ENCODE measurements at regions not wholly inside any gene's neighbourhood (a gene's known extent, or its start where the extent isn't known, plus 50 kb on each side); places are given as distances from the start of the nearest gene placed in this dataset.
A peak's percentile ranks its signal among the peaks of the same experiment; 100 is the strongest.
"Not testable (repeated sequence)": the region's sequence is repeated elsewhere in the genome, so short reads cannot be mapped to it uniquely, and the experiment has no call there.

DNA sequence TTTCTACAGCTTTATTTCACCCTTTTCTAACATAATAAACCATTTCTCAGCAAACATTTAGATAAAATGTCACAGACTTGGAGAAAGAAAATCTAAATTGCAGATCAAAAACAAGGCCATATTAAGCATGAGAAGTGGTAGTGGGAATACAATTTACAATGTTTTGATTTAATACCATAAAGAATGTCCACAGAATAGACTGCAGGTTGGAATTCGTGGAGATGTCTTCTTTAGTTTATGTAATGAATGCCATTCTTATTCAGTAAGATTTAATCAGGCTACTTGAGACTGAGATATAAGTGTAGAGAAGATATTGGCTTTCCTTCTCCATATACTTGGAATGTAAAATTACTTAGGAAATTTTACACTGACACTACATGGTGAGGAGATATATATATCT is 91.9 kb upstream of the ZFP42 start:
- DNase-seq (ENCODE audit: low read depth), result no peak

DNA sequence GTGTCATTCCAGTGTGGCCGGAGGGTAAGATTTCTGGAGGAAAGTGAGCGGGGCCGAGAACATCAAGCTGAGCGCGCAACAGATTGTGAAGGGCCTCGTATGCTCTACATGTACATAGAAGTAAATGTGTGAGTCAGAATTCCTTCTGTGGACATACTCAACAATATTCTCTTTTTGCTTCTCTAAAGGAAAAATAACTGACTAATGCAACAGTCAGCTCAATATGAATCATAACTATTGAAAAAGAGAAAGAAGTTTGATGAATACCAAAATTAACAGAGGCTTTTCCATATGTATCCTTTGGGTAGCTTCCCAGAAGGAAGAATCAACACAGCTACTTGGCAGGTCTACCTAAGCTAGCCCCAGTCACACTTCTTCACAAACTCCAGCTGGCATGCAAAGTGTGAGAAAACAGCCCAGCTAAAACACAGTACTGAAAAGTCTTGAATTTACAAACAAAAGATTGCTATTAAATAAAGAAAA is 87.5 kb upstream of the ZFP42 start:
- DNase-seq (ENCODE audit: low read depth), result peak; percentile 34

DNA sequence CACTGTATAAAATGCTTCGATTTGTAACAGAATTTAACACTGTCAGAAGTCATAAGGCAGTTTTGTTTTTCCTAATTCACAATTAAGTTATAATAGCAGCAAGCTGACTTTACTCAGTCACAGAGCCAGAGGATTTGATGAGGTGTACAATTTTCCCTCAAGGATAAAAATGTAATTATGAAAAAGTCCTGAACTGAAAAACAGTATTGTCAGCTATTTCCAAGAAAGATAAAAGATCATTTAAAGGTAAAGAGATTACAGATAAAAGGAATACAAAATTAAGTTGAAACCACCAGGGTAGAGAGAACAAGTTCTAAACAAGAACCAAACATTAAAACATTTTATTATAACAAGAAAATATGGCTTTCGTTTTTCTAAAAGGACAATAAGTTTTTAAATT is 86.8 kb upstream of the ZFP42 start:
- no peak for DNase-seq (ENCODE audit: low read depth)

DNA sequence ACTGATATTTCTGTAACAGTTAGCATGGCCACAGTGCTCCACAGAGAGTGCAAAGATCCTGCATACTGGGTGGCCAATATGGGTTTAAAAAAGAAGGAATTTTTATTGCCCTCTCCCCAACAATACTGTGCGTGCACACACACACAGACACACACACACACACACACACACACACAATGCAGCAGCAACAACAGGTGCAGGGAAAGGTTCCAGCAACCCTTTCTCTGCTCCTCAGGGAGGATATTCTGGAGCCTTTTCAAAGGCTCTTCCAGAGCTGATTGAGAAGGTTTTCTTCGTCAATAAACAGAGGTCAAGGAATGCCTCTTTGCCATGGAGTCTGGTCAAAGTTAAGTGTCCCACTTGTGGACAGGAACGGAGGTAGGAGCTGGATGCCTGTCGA is 84.8 kb upstream of the ZFP42 start:
- no peak for DNase-seq (ENCODE audit: low read depth)

DNA sequence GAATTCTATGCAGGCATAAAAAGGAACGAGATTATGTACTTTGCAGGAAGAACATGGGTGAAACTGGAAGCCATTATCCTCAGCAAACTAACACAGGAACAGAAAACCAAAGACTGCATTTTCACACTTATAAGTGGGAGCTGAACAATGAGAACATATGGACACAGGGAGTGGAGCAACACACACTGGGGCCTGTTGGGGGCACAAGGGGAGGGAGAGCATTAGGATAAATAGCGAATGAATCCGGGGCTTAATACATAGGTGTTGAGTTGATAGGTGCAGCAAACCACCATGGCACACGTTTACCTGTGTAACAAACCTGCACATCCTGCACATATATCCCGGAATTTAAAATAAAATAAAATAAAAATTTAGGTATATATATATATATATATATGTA is 80.2 kb upstream of the ZFP42 start:
- not testable (repeated sequence) for DNase-seq (ENCODE audit: low read depth)

DNA sequence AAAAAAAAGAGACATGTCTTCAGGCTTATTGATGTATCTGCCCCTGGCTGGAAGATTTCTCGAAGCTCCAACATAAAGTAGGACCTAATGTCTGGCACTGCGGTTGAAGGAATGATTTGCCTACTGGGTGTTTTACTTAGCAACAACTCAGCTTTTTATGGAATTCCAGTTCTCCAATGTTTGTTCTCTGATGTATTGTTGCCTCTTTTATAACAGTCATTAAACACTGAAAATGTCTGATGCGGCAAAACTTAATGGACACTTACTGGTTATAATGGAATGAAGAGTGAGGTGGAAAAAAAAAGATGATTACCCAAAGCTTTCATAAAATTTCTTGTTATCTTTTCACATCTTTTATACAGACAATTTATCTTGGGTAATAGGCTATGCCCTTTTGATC is 75.6 kb upstream of the ZFP42 start:
- DNase-seq (ENCODE audit: low read depth), result no peak

DNA sequence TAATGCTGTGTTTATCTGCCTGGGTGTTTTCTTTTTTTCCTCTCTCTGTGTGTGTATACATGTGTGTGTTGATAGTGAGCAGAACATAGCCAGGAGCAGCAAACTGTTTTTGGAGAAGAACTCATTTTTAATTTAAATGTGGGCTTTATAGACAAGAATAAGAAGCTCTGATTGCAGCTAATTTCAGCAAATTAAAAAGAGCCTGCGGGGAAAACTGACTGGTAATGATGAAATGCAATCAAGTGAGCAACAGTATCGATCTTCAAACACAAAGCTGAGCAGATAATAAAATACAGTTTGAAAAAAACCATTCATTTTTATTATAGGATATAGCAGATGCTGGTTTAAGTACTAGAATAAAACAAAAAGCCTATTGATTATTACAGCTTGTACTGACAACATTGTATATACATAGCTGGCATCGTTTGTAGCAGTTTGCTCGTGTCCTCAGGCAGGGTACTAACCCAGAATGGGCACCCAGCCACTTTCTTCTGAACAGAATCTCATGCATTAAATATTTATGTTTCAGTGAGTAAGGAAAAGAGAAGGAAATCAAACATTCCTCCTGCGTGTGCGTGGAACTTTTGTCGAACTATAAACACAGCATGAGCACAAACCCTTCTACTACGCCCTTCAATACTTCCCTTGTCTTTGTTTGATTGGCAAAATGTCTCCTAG is 73.5 kb upstream of the ZFP42 start:
- DNase-seq (ENCODE audit: low read depth), result peak; percentile 24

DNA sequence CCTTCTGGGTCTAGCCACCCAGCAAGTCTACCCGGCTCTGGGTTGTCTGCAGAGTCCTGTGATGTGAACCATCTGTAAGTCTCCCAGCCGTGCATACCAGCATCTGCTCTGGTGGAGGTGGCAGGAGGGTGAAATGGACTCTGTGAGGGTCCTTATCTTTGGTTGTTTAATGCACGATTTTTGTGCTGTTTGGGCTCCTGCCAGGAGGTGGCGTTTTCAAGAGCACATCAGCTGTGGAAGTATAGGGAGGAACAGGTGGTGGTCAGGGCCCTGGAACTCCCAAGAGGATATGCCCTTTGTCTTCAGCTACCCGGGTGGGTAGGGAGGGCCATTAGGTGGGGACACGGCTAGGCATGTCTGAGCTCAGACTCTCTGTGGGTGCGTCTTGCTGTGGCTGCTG is 66.5 kb upstream of the ZFP42 start:
- no peak for DNase-seq (ENCODE audit: low read depth)

DNA sequence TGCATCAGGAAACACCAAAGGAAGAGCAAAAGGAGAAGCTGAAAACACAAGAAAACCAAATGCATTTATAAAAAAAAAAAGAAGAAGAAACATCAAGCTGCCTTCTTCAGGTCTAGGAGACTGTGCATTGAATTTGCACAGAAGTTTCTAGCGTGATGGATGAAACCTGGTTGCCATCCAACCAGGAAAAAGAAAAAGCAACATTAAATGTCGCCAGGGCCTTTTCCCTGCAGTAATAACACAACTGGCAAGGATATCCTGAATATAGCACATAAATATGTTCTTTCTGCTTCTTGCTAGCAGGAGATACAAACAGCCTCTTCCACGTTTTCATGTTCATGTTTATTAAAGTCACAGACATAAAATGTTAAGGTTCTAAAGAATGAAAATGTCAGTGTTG is 60.8 kb upstream of the ZFP42 start:
- DNase-seq (ENCODE audit: low read depth), result no peak

DNA sequence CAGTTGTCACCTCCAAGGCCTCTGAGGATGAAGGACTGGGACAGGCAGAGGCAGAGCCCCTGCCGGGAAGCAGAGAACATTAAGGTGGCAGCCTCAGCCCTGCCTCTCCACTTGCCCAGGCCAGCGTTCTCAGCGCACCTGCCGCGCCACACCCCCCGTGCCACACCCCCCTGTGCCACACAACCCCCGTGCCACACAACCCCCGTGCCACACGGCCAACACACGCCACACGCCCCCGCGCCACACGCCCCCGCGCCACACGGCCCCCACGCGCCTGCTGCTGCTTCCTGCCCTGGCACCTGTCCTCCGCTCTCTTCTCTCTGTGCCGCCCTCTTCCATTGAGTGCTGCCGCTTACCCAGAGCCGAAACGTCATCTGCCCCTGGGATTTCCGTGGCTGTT is 58.0 kb upstream of the ZFP42 start:
- no peak for DNase-seq (ENCODE audit: low read depth)

DNA sequence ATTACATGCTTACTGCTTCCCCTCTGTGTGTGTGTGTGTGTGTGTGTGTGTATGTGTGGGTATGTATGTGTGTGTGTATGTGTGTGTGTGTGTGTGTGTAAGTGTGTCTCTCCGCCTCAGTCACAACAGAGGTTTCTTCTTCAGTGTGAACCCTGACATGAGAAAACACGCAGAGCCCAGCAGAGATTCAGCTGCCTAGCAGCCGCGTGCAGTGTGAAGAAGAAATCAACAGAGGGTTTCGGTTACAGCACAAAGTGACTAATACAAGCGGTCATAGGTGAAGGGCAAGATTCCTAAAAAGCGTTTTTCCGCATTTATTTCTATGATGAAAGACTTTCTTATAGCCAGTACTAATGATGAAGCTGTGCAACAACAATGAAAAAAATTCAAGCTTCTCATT is 55.3 kb upstream of the ZFP42 start:
- DNase-seq (ENCODE audit: low read depth), result no peak

DNA sequence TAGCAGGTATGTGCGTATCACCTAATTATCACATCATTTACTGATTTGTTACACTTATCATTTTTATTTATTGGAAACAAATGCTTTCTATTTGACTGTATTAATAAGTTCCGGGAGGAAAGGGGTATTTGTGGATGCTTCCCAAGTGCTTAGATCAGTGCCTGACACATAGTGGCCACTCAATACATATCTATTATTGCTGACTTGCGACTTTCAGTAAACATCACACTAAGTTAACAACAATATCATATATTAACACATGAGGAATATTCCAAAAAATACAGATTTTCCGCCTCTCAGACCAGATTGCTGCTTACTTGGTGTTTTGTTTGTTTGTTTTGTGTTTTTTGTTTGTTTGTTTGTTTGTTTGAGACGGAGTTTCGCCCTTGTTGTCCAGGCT is 52.6 kb upstream of the ZFP42 start:
- no peak for DNase-seq (ENCODE audit: low read depth)

DNA sequence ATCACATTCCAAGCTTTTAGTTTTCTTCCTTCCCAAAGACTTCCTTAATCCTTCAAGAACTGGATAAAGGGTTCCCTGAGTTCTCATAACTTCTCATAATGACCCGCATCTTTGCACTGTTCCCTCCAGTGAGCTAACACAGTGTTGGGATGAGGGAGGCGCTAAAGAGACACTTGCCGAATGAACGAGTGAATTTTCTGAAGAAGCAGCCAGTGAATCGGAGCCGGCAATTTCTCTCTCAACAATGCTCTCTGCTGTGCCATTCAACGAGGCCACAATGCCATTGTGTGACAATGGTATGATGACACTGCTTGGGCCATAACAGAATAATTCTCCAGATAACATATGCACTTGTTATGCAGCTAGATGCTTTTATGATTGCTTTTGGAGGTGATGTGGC is 51.4 kb upstream of the ZFP42 start:
- DNase-seq (ENCODE audit: low read depth), result no peak

All from RPMI7951 (cell line).